Stomach (tissue), 4 donors: ENCODE measurements at regions not wholly inside any gene's neighbourhood (a gene's known extent, or its start where the extent isn't known, plus 50 kb on each side); places are given as distances from the start of the nearest gene placed in this dataset.

Experiments used
- CTCF ChIP-seq, 7 experiments: fragments of 450-650 bp in 4 of 7; fragments of 200-600 bp in 3 of 7; sonication (generic) in 3 of 7; IDR thresholded peaks; one replicate each; pipeline ENCODE4 v1.5.1; 2016 to 2019; ENCODE audit warnings: antibody characterized with exemption in 7 of 7, control low read depth in 2 of 7, mild to moderate bottlenecking in 1 of 7
- POLR2A ChIP-seq, 4 donors: fragments of 450-650 bp; IDR thresholded peaks; one replicate each; pipeline ENCODE4 v1.6.1; 2016; ENCODE audit warnings: antibody characterized with exemption in 4 of 4, control low read depth in 2 of 4, mild to moderate bottlenecking in 1 of 4, moderate library complexity in 1 of 4
- POLR2AphosphoS5 ChIP-seq, 3 donors: sonication (generic); formaldehyde crosslinking; IDR thresholded peaks; one replicate each; pipeline ENCODE4 v1.6.1; 2016; ENCODE audit warnings: antibody characterized with exemption in 3 of 3

DNA sequence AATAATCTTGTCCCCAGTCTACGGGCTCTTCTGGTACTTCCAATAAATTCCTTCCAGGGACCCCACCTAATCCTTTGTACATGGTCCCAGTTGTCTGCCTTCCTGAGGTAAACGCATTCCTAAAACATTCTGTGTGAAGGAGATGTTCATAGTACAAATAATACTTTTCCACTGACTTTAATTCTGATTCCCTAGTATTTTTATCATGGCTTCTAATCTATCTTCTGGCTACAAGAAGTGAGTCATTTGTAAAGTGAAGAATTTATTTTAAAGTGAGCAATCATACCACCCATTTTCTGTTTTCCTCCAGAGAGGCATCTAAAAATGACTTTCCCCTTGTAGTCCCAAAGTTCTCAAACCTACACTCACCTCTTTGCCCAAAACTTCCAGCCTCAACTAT, 65.9 kb upstream of the NUDT4 start:
- TF ChIP-seq CTCF (IDR thresholded peaks at IDR 0.05) (no peak), POLR2AphosphoS5 (IDR thresholded peaks at IDR 0.05) (no peak), POLR2A (IDR thresholded peaks at IDR 0.05) (no peak)
